Pancreas (tissue), 10 donors: ENCODE measurements at regions not wholly inside any gene's neighbourhood (a gene's known extent, or its start where the extent isn't known, plus 50 kb on each side); places are given as distances from the start of the nearest gene placed in this dataset.

Experiments used
- ATAC-seq, 4 donors: fragments of 200-7000 bp; cut with Tn5 transposase; one replicate each; pipeline versions ENCODE4 v1.8.0 to v1.9.1; 2020; ENCODE audit warnings: mild to moderate bottlenecking in 4 of 4, moderate library complexity in 4 of 4
- DNase-seq, 6 donors: peaks; one replicate each; pipeline ENCODE4 v3.0.0-alpha.2; 2020
- FAIRE-seq: peaks from 2 replicates; lab custom pipeline; 2012; peaks lifted over from hg19 to GRCh38; lab: Jason Lieb, UNC
- H3K27ac ChIP-seq, 4 donors: fragments of 200-600 bp; sonication (generic); 1 replicate in 3 of 4; 2 replicates in 1 of 4; pipeline versions ENCODE4 v1.5.0 to v1.8.0; 2020
- H3K27me3 ChIP-seq, 4 donors: fragments of 200-600 bp; one replicate each; pipeline ENCODE4 v1.8.0; 2021
- H3K36me3 ChIP-seq, 3 donors: fragments of 200-600 bp; sonication (generic) in 1 of 3; one replicate each; pipeline versions ENCODE4 v1.5.0 to v1.8.0; 2020 to 2021
- H3K4me1 ChIP-seq, 3 donors: fragments of 200-600 bp; one replicate each; pipeline ENCODE4 v1.8.0; 2021
- H3K4me3 ChIP-seq, 4 donors: fragments of 200-600 bp; sonication (generic) in 2 of 4; one replicate each; pipeline versions ENCODE4 v1.5.0 to v1.8.0; 2020 to 2021
- H3K9me3 ChIP-seq, 4 donors: fragments of 200-600 bp; one replicate each; pipeline ENCODE4 v1.8.0; 2021
- WGBS, 2 donors: extraction: QIAGEN DNeasy Blood & Tissue Kit; methylation state at CpG; one replicate each; pipeline ENCODE4 v1.1.7; 2013; 5-methylcytosine and 5-hydroxymethylcytosine counted together
- intact Hi-C, 3 donors: fragments of 100-400 bp; cut with DNase I; formaldehyde crosslinking; loops; one replicate each; pipeline versions ENCODE4 v1.11.1 to v1.14.2; 2022
- TF ChIP-seq, protein P1 (sequence below), 4 donors: fragments of 200-600 bp; sonication (generic) in 3 of 4; IDR thresholded peaks; one replicate each; pipeline versions ENCODE4 v1.5.0 to v1.8.0; 2021; ENCODE audit warnings: antibody characterized with exemption in 4 of 4
- donor health status: healthy with polysubstance abuse.
- donor health status: DM: no; HTN: no; CAD: no; lungs with moderate emphysema.
- donor health status: DM: no; HTN: no; CAD: no.
- donor health status: control.
- donor health status: control.
- donor health status: Bipolar disorder and iron deficiency.
- donor health status: DM: yes; HTN: yes; CAD: no.
- donor health status: DM: no; HTN: no; CAD: no.
- donor health status: DM: no; HTN: no; CAD: no.
- donor health status: DM: yes; HTN: yes; CAD: no.

DNA sequence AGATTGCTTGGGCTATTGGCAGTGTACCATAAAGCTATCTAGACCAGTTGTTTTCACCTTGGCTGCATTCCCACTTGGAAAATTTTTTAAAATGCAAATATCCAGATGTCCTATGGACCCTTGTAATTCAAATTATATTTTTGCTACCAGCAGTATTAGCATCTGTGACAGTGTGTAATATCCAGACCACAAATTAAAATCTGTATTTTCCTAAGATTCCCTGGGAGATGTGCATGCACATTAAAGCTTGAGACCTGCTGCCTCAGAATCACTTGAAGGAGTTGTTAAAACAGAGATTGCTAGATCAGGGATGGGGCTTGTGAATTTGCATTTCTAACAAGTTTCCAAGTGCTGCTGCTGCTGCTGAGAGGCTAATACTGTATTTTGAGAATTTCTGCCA is 381.2 kb upstream of the PDE4D start:
- DNase-seq (no peak), ATAC-seq (no peak), FAIRE-seq (no peak)
- Histone ChIP-seq H3K27ac (no peak overlapping the region), H3K36me3 (no peaks in the 10 kb centered on the region), H3K9me3 (no peaks in the 10 kb centered on the region), H3K27me3 (no peaks in the 10 kb centered on the region), H3K4me1 (peaks cover 7 to 15% (median 11%) of the 10 kb centered on the region in 3 donors), H3K4me3 (no peak overlapping the region)
- intact Hi-C loops, result no loop called here
- TF ChIP-seq, protein P1, sequence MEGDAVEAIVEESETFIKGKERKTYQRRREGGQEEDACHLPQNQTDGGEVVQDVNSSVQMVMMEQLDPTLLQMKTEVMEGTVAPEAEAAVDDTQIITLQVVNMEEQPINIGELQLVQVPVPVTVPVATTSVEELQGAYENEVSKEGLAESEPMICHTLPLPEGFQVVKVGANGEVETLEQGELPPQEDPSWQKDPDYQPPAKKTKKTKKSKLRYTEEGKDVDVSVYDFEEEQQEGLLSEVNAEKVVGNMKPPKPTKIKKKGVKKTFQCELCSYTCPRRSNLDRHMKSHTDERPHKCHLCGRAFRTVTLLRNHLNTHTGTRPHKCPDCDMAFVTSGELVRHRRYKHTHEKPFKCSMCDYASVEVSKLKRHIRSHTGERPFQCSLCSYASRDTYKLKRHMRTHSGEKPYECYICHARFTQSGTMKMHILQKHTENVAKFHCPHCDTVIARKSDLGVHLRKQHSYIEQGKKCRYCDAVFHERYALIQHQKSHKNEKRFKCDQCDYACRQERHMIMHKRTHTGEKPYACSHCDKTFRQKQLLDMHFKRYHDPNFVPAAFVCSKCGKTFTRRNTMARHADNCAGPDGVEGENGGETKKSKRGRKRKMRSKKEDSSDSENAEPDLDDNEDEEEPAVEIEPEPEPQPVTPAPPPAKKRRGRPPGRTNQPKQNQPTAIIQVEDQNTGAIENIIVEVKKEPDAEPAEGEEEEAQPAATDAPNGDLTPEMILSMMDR (IDR thresholded peaks at IDR 0.05), result no peak

DNA sequence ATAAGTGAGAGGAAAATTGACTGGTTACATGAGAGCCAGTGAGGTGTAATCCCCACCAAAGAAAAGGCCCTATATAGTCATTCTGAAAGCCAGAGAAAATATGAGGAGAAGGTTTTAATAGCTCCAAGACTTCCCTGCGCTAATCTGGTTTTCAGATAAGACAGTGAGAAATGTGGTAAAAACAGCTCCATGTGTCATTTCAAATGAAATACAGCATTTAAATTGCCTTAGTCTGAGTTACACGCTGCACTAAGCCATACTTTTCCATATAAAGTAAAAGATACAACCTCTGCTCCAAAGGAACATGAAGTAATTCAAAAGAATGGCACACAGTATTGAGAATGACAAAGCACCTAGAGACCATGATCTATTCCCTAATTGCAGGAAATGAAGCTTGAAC is 378.0 kb upstream of the PDE4D start:
- no peak for DNase-seq

DNA sequence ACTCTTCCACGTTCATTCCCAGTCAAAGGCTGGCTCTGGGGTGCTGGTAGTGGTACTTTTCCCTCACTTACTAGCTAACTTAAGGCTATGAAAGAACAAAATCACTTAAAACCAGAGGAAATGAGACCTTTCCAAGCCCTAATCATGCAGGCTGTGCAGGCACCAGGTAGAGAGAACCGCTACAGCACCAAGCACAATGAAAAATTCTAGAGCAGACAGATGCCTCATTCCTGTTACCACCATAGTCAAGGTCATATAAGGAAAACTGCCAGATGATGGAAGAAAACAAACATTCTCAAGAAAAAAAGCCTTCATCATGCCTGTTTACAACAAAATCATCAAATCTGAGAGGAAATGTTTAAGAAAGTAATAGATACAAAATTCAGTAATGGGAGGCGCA is 374.4 kb upstream of the PDE4D start:
- Histone ChIP-seq H3K4me1 (peaks cover 0 to 5% (median 5%) of the 10 kb centered on the region in 3 donors), H3K4me3 (no peak overlapping the region), H3K27ac (no peak overlapping the region), H3K9me3 (no peaks in the 10 kb centered on the region), H3K36me3 (no peaks in the 10 kb centered on the region), H3K27me3 (no peaks in the 10 kb centered on the region)
- DNase-seq, result no peak
- WGBS, 2 donors, result 47 to 55% methylated on average over 3 of the region's 3 CpGs
- intact Hi-C loops, result no loop called here
- ATAC-seq, result peak; percentile 58 to 80 (median 65)
- no peak for FAIRE-seq
- TF ChIP-seq, protein P1 (IDR thresholded peaks at IDR 0.05), result no peak

More for the DNA sequence above, 378.0 kb upstream of the PDE4D start:
- peaks cover 0 to 5% (median 5%) of the 10 kb centered on the region in 3 donors for H3K4me1 ChIP-seq
- no peak for ATAC-seq
- H3K9me3 ChIP-seq, result no peaks in the 10 kb centered on the region
- H3K4me3 ChIP-seq, result no peak overlapping the region
- intact Hi-C loops, result no loop called here
- H3K27ac ChIP-seq, result no peak overlapping the region
- H3K36me3 ChIP-seq, result no peaks in the 10 kb centered on the region
- WGBS, 2 donors, result 56 to 64% methylated on average over 2 of the region's 2 CpGs
- FAIRE-seq, result no peak
- no peaks in the 10 kb centered on the region for H3K27me3 ChIP-seq
- TF ChIP-seq, protein P1 (IDR thresholded peaks at IDR 0.05), result no peak

DNA sequence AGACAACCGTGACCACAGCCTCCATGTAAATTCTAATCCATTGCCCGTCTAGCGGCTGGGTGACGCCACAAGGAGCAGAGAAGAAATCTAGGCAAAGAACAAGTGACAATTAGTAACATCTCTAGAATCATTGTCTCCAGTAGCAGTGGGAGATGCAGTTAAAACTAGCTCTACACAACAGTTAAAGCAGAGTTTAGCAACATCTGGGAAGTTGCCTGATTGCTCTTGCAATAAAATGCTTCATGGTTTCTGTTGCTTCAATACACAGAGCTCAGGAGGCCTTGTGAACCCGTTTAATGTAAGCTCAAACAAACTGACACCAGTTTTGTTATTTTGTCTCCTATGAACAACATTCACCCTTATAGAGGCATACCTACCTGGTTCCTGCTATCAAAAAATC is 369.8 kb upstream of the PDE4D start:
- intact Hi-C loops, result no loop called here
- TF ChIP-seq, protein P1 (IDR thresholded peaks at IDR 0.05), result no peak
- Histone ChIP-seq H3K27ac (no peak overlapping the region), H3K36me3 (no peaks in the 10 kb centered on the region), H3K27me3 (no peaks in the 10 kb centered on the region), H3K4me3 (no peak overlapping the region), H3K4me1 (peaks cover 0 to 5% (median 5%) of the 10 kb centered on the region in 3 donors), H3K9me3 (no peaks in the 10 kb centered on the region)
- WGBS, 2 donors, result 90 to 92% methylated on average over 5 of the region's 5 CpGs
- DNase-seq (no peak), FAIRE-seq (no peak), ATAC-seq (no peak)

DNA sequence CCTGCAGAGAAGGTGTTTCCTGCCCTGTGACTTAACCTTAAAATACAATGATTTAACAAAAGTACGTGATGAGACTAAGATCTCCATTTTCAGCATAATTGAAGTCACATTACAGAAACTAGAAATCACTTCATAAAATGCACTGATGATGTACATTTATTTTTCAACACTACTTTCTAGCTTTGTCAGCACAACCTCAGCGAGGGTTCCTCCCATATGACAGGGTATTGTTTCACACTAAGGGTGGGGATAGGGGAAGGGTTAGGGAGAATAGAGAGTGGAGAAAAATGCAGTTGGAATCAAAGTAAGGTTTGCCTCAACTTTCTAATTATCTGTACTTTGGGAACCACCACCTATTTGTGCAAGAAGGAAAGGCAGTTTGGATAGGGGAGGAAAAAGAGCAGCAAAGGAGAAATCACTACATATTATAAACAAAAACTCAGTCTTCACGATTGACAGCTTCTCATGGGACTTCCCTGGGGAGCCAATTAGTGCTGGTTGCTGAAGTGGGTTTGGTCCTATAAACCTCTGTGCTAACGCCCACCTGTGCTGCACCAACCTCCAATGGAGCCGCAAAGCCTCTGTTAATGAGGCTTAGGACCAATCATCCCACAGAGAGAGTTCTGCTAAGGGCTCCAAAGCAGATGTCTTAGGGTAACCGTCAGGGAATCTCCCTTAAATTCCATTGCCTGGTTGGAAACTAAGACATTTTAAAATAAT is 369.2 kb upstream of the PDE4D start:
- intact Hi-C loops, result no loop called here
- no peak overlapping the region for H3K27ac ChIP-seq
- H3K4me3 ChIP-seq, result no peak overlapping the region
- no peaks in the 10 kb centered on the region for H3K9me3 ChIP-seq
- ATAC-seq (no peak), FAIRE-seq (no peak), DNase-seq (no peak)
- H3K4me1 ChIP-seq, result peaks cover 0 to 3% (median under 1%) of the 10 kb centered on the region in 3 donors
- H3K36me3 ChIP-seq, result no peaks in the 10 kb centered on the region
- H3K27me3 ChIP-seq, result no peaks in the 10 kb centered on the region
- 83 to 88% methylated on average over 6 of the region's 6 CpGs for WGBS, 2 donors
- TF ChIP-seq, protein P1 (IDR thresholded peaks at IDR 0.05), result no peak
